A673 (cell line): ENCODE measurements at regions not wholly inside any gene's neighbourhood (a gene's known extent, or its start where the extent isn't known, plus 50 kb on each side); places are given as distances from the start of the nearest gene placed in this dataset.
A peak's percentile ranks its signal among the peaks of the same experiment; 100 is the strongest.

Experiments used
- BruUV-seq: library from RNA; stranded (reverse); fragments of 400-500 nt; replicated peaks from 2 replicates; lab custom pipeline; 2021; lab: Mats Ljungman, UMichigan
- CTCF ChIA-PET: fragments of 300-600 bp; sonication (Branson Sonifier 250); formaldehyde crosslinking; loops from one replicate; lab custom pipeline; 2022; ENCODE audit warnings: antibody characterized with exemption; lab: Charles Lee
- POLR2A ChIA-PET: fragments of 300-600 bp; sonication (Branson Sonifier 250); formaldehyde crosslinking; loops from one replicate; lab custom pipeline; 2022; ENCODE audit warnings: antibody characterized with exemption; ENCODE audit not compliant: low non-redundant PET; lab: Charles Lee
- DNase-seq: peaks from one replicate; pipeline ENCODE4 v3.0.0-alpha.2; 2015; ENCODE audit warnings: low spot score
- H3K27ac ChIP-seq: fragments of 200-600 bp; sonication (generic); 2 replicates; pipeline ENCODE4 v1.5.1; 2016; ENCODE audit warnings: mixed run types, low read depth, mild to moderate bottlenecking, mixed read lengths, antibody characterized with exemption, low read length; ENCODE audit not compliant: poor library complexity, severe bottlenecking
- H3K27me3 ChIP-seq: fragments of 200-600 bp; sonication (generic); replicated peaks from 2 replicates; pipeline ENCODE4 v1.6.1; 2017; ENCODE audit warnings: mixed run types, low read depth, mild to moderate bottlenecking, mixed read lengths, antibody characterized with exemption, low read length; ENCODE audit not compliant: insufficient read depth, poor library complexity
- H3K36me3 ChIP-seq: fragments of 200-600 bp; sonication (generic); 2 replicates; pipeline ENCODE4 v1.6.1; 2016; ENCODE audit warnings: mixed run types, mild to moderate bottlenecking, mixed read lengths, antibody characterized with exemption, low read length; ENCODE audit not compliant: insufficient read depth, poor library complexity, severe bottlenecking
- H3K4me1 ChIP-seq: fragments of 200-600 bp; sonication (generic); 2 replicates; pipeline ENCODE4 v1.6.1; 2017; ENCODE audit warnings: mixed run types, mild to moderate bottlenecking, mixed read lengths, antibody characterized with exemption, low read length; ENCODE audit not compliant: insufficient read depth, poor library complexity, severe bottlenecking
- H3K4me3 ChIP-seq: fragments of 200-600 bp; sonication (generic); 2 replicates; pipeline ENCODE4 v1.5.1; 2016; ENCODE audit warnings: low read depth, mixed run types, mild to moderate bottlenecking, mixed read lengths, low read length; ENCODE audit not compliant: poor library complexity, severe bottlenecking
- H3K9me3 ChIP-seq: fragments of 200-600 bp; sonication (generic); 2 replicates; pipeline ENCODE4 v1.6.1; 2016; ENCODE audit warnings: mixed run types, low read depth, mild to moderate bottlenecking, mixed read lengths, antibody characterized with exemption, low read length; ENCODE audit not compliant: poor library complexity, severe bottlenecking
- EZH2 ChIP-seq: fragments of 200-600 bp; sonication (generic); IDR thresholded peaks from 2 replicates; pipeline ENCODE4 v1.6.1; 2017; ENCODE audit warnings: borderline replicate concordance, low read depth, mild to moderate bottlenecking, mixed read lengths, antibody characterized with exemption, low read length; ENCODE audit not compliant: poor library complexity, severe bottlenecking
- intact Hi-C: fragments of 100-400 bp; cut with micrococcal nuclease; formaldehyde crosslinking; loops from one replicate; pipeline ENCODE4 v1.10.0; 2022; ENCODE audit not compliant: unreplicated experiment
- TF ChIP-seq, protein P1 (sequence below): fragments of 300-800, 200-600 bp; sonication (generic); conservative IDR thresholded peaks from 2 replicates; pipeline ENCODE4 v1.5.1; 2017; ENCODE audit warnings: low read depth, mild to moderate bottlenecking, antibody characterized with exemption, low read length, moderate library complexity, mixed read lengths

DNA sequence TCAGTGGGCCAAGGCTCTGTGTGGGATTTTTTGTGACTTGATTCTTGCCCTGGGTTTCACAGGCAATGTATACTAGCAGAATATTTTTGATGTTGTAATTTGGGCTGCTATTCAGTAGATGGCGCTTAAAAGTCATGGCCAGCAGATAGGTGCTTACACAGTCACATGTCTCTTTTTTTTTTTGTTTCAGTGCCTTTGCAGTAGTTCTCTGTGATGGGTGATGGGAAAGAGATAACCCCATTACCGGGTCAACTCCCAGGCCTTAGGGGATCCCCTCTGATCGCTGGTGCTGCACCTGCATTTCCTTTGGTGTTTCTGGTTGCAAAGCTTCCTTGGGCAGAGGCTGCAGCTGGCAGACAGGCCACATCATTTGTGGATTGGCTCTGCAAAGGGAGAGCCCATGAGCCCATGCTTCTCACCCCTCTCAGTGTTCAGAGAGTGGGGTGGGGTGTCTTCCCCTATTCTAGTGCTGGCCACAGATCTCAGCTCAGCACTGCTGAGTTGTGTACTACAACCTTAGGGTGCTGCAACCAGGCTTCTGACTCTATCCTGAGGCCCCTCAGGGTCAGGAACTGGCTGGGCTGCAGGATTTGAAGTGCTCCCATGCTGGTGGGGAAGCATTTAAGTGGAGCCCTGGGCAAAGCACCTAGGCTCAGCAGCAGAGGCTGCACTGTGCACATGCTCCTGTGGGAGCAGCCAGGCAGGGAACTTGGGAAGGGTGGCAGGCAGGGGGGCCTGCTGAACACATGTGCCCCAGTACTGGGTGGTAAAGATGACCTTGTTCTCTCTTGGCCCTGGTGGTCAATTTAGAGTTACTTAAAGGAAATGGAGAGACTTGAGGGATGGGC, 219.8 kb upstream of the SPHKAP start:
- Histone ChIP-seq H3K27me3 (no peaks in the 10 kb centered on the region), H3K9me3 (no peaks in the 10 kb centered on the region), H3K4me1 (no peaks in the 10 kb centered on the region), H3K36me3 (no peaks in the 10 kb centered on the region), H3K27ac (no peak overlapping the region), H3K4me3 (no peak overlapping the region)
- no peak for TF ChIP-seq EZH2
- TF ChIP-seq, protein P1, sequence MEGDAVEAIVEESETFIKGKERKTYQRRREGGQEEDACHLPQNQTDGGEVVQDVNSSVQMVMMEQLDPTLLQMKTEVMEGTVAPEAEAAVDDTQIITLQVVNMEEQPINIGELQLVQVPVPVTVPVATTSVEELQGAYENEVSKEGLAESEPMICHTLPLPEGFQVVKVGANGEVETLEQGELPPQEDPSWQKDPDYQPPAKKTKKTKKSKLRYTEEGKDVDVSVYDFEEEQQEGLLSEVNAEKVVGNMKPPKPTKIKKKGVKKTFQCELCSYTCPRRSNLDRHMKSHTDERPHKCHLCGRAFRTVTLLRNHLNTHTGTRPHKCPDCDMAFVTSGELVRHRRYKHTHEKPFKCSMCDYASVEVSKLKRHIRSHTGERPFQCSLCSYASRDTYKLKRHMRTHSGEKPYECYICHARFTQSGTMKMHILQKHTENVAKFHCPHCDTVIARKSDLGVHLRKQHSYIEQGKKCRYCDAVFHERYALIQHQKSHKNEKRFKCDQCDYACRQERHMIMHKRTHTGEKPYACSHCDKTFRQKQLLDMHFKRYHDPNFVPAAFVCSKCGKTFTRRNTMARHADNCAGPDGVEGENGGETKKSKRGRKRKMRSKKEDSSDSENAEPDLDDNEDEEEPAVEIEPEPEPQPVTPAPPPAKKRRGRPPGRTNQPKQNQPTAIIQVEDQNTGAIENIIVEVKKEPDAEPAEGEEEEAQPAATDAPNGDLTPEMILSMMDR = no peak; the same call in 1 of the 2 replicates
- BruUV-seq = no TSS peak
- ChIA-PET CTCF (no interaction called here), POLR2A (no interaction called here)
- intact Hi-C loops = no loop called here
- peak; percentile 3 for DNase-seq

DNA sequence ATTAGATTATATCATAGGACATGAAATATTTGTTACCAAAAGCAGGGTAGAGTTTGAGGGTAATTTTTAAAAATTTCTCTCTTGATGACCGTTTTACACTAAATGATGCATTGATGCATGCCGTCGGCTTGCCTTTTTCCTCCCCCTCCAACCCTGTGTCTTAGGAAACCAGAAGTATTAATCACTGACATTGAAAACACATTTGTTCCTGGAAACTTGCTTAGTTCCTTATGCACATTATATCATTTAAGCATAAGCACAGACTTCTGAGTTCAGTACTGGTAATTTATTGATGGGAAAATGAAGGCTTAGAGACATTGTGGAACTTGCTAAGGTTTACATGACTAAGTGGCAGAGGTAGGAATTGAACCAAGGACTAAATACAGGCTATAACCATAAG, 206.3 kb upstream of the SPHKAP start:
- POLR2A ChIA-PET = no interaction called here
- no peak for TF ChIP-seq EZH2
- TF ChIP-seq, protein P1 = no peak
- Histone ChIP-seq H3K4me1 (no peaks in the 10 kb centered on the region), H3K9me3 (no peaks in the 10 kb centered on the region), H3K27me3 (no peaks in the 10 kb centered on the region), H3K4me3 (no peak overlapping the region), H3K27ac (no peak overlapping the region), H3K36me3 (no peaks in the 10 kb centered on the region)
- no TSS peak for BruUV-seq
- CTCF ChIA-PET = no interaction called here
- intact Hi-C loops = no loop called here
- no peak for DNase-seq

DNA sequence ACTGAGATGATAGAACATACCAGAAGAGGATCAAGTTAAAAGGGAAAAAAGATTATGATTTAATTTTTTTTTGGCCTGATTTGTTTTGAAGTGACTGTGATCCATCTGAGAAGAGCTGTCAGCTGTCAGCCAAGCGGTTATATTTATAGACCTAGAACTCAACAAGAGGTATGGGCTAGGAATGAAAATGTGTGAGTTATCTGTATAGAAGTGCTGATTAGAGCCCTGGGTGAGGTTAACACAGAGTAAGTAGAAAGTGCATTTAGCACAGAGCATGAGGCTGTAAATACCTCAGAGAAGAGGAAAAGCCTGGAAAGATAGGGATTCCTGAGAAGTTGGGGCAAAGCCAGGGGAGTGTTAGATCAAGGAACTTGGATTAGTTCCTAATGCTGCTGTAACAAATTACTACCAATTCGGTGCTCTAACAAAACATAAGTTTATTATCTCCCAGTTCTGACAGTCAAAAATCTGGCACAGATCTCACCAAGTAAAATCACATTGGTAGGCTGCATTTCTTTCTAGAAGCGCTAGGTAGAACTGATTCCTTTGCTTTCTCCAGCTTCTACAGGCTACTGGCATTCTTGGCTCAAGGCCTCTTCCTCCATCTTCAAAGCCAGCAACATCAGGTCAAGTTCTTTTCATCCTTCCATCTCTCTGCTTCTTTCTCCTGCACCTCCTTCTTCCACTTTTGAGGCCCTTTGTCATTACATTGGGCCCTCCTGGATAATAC, 197.4 kb upstream of the SPHKAP start:
- intact Hi-C loops = no loop called here
- H3K9me3 ChIP-seq = no peaks in the 10 kb centered on the region
- BruUV-seq = no TSS peak
- CTCF ChIA-PET = interaction anchor here (0.6 kb wide), 1 partner anchor 673 kb away, joined by 4 read pairs; no protein-coding TSS in a partner anchor
- no peak overlapping the region for H3K27ac ChIP-seq
- TF ChIP-seq EZH2 = no peak
- TF ChIP-seq, protein P1 = no peak
- no peaks in the 10 kb centered on the region for H3K27me3 ChIP-seq
- DNase-seq = no peak
- POLR2A ChIA-PET = interaction anchor here (0.6 kb wide), 1 partner anchor 59 kb away, joined by 3 read pairs; no protein-coding TSS in a partner anchor
- H3K36me3 ChIP-seq = no peaks in the 10 kb centered on the region
- H3K4me1 ChIP-seq = no peaks in the 10 kb centered on the region
- no peak overlapping the region for H3K4me3 ChIP-seq
